ENCODE measurements at regions not wholly inside any gene's neighbourhood (a gene's known extent, or its start where the extent isn't known, plus 50 kb on each side); places are given as distances from the start of the nearest gene placed in this dataset.

- Histone ChIP-seq H3K4me3 (replicated peaks; ENCODE audit: insufficient read depth, low read length) (no peak overlapping the region), H3K27ac (replicated peaks) (no peak overlapping the region), H3K27me3 (ENCODE audit: insufficient read depth, poor library complexity, severe bottlenecking) (no peaks in the 10 kb centered on the region)
- no peak for TF ChIP-seq POLR2AphosphoS5 (IDR thresholded peaks at IDR 0.05; ENCODE audit: low read depth)
- TF ChIP-seq CTCF (IDR thresholded peaks at IDR 0.05; ENCODE audit: insufficient read depth, low read length), result no peak
- no peak for TF ChIP-seq REST (IDR thresholded peaks at IDR 0.05; ENCODE audit: insufficient replicate concordance, low read depth)
- TF ChIP-seq GABPA (IDR thresholded peaks at IDR 0.05; ENCODE audit: low read depth), result no peak
- TF ChIP-seq SPI1 (IDR thresholded peaks at IDR 0.05; ENCODE audit: borderline replicate concordance, low read depth), result no peak
- DNase-seq (ENCODE audit: low read depth in 1 of 2, low spot score in 1 of 2), result peak in 1 of 2 experiments; percentile 3
These were observed 71.4 kb upstream of the PRSS16 start for GRCh38 chr6:27176096-27176495.

GRCh38 chr6:27176523-27177484 is 70.7 kb upstream of the PRSS16 start:
- Histone ChIP-seq H3K27ac (replicated peaks) (peak overlapping the region; percentile 79), H3K27me3 (ENCODE audit: insufficient read depth, poor library complexity, severe bottlenecking) (no peaks in the 10 kb centered on the region), H3K4me3 (replicated peaks; ENCODE audit: insufficient read depth, low read length) (peak overlapping the region; percentile 96)
- TF ChIP-seq SPI1 (IDR thresholded peaks at IDR 0.05; ENCODE audit: borderline replicate concordance, low read depth), result no peak
- no peak for TF ChIP-seq POLR2AphosphoS5 (IDR thresholded peaks at IDR 0.05; ENCODE audit: low read depth)
- no peak for TF ChIP-seq REST (IDR thresholded peaks at IDR 0.05; ENCODE audit: insufficient replicate concordance, low read depth)
- TF ChIP-seq CTCF (IDR thresholded peaks at IDR 0.05; ENCODE audit: insufficient read depth, low read length), result no peak
- no peak for TF ChIP-seq GABPA (IDR thresholded peaks at IDR 0.05; ENCODE audit: low read depth)
- peak in 1 of 2 experiments; percentile 38 for DNase-seq (ENCODE audit: low read depth in 1 of 2, low spot score in 1 of 2)

GRCh38 chr6:27177485-27178406 is 69.8 kb upstream of the PRSS16 start:
- TF ChIP-seq SPI1 (IDR thresholded peaks at IDR 0.05; ENCODE audit: borderline replicate concordance, low read depth) (peak; percentile 96), GABPA (IDR thresholded peaks at IDR 0.05; ENCODE audit: low read depth) (no peak), CTCF (IDR thresholded peaks at IDR 0.05; ENCODE audit: insufficient read depth, low read length) (peak; percentile 45), REST (IDR thresholded peaks at IDR 0.05; ENCODE audit: insufficient replicate concordance, low read depth) (no peak), POLR2AphosphoS5 (IDR thresholded peaks at IDR 0.05; ENCODE audit: low read depth) (peak; percentile 53; the same call in 1 of the 2 replicates)
- Histone ChIP-seq H3K27me3 (ENCODE audit: insufficient read depth, poor library complexity, severe bottlenecking) (no peaks in the 10 kb centered on the region), H3K4me3 (replicated peaks; ENCODE audit: insufficient read depth, low read length) (peak overlapping the region; percentile 96), H3K27ac (replicated peaks) (peak overlapping the region; percentile 79)
- DNase-seq (ENCODE audit: low read depth in 1 of 2, low spot score in 1 of 2), result peak; percentile 76 to 88

Measured in HL-60 (cell line).